ENCODE measurements at regions not wholly inside any gene's neighbourhood (a gene's known extent, or its start where the extent isn't known, plus 50 kb on each side); places are given as distances from the start of the nearest gene placed in this dataset.

- Histone ChIP-seq H3K9ac (ENCODE audit: control insufficient read depth, insufficient read depth, low read length) (no peak overlapping the region), H3K27ac (ENCODE audit: control insufficient read depth, insufficient read depth) (no peak overlapping the region), H3K4me3 (no peak overlapping the region), H3K27me3 (replicated peaks in 1 of 2; ENCODE audit: control insufficient read depth in 2 of 2, insufficient read depth in 2 of 2, low read length in 1 of 2) (no peaks in the 10 kb centered on the region), H4K20me1 (ENCODE audit: control insufficient read depth, insufficient read depth) (no peaks in the 10 kb centered on the region), H3K9me3 (replicated peaks; ENCODE audit: control insufficient read depth, insufficient read depth, low read length) (no peaks in the 10 kb centered on the region), H3K4me1 (ENCODE audit: control insufficient read depth, insufficient read depth, low read length) (no peaks in the 10 kb centered on the region), H3K79me2 (ENCODE audit: control insufficient read depth, insufficient read depth, low read length) (no peaks in the 10 kb centered on the region), H3K4me2 (ENCODE audit: control insufficient read depth, insufficient read depth) (no peak overlapping the region), H3K36me3 (ENCODE audit: control insufficient read depth in 2 of 2, insufficient read depth in 2 of 2, low read length in 1 of 2) (no peaks in the 10 kb centered on the region), H2AFZ (ENCODE audit: control insufficient read depth, low read depth, low read length) (no peak overlapping the region)
- in situ Hi-C loops (cut with MboI) (no loop called here), intact Hi-C loops (cut with micrococcal nuclease; ENCODE audit: unreplicated experiment) (no loop called here)
- SMC1A ChIA-PET (ENCODE audit: uncharacterized antibody, unreplicated experiment) = no interaction called here
- POLR2A ChIA-PET = no interaction called here
- RAD21 ChIA-PET (ENCODE audit: unreplicated experiment) = no interaction called here
- ATAC-seq (no peak), DNase-seq (ENCODE audit: low read depth, low spot score) (no peak), FAIRE-seq (no peak)
- no TSS peak for BruUV-seq (replicated peaks)
- WGBS (ENCODE audit: insufficient coverage, insufficient replicate concordance, low lambda C conversion rate, missing lambda C conversion rate) = 46% methylated on average over 1 of the region's 1 CpG
- CTCF ChIA-PET = interaction anchor here (1.0 kb wide), 1 partner anchor 13 kb away, joined by 3 read pairs; no protein-coding TSS in a partner anchor
- no peak for TF ChIP-seq IRF4 (IDR thresholded peaks at IDR 0.05; ENCODE audit: low read depth, low read length)
- no peak for TF ChIP-seq EGR1 (IDR thresholded peaks at IDR 0.05; ENCODE audit: borderline replicate concordance in 1 of 2, low read depth in 2 of 2, low read length in 2 of 2)
- TF ChIP-seq SREBF1 (IDR thresholded peaks at IDR 0.05; ENCODE audit: low read length) = no peak
- TF ChIP-seq YBX1 (IDR thresholded peaks at IDR 0.05) = no peak
- no peak for TF ChIP-seq MTA3 (IDR thresholded peaks at IDR 0.05; ENCODE audit: borderline replicate concordance, low read length)
- no peak for TF ChIP-seq STAT3 (IDR thresholded peaks at IDR 0.05; ENCODE audit: low read depth, low read length)
- no peak for TF ChIP-seq PKNOX1 (IDR thresholded peaks at IDR 0.05)
- no peak for TF ChIP-seq CHD1 (IDR thresholded peaks at IDR 0.05; ENCODE audit: low read depth, low read length)
- TF ChIP-seq ATF2 (IDR thresholded peaks at IDR 0.05; ENCODE audit: low read length) = no peak
- no peak for TF ChIP-seq BCL3 (IDR thresholded peaks at IDR 0.05; ENCODE audit: borderline replicate concordance, insufficient read depth, low read depth, low read length, poor library complexity, severe bottlenecking)
- no peak for TF ChIP-seq MAX (IDR thresholded peaks at IDR 0.05; ENCODE audit: low read depth, low read length)
- no peak for TF ChIP-seq TCF3 (IDR thresholded peaks at IDR 0.05; ENCODE audit: borderline replicate concordance, insufficient read depth, low read depth, low read length)
Observed at GRCh38 chr1:29399465-29399864, 163.1 kb downstream of the PTPRU start.
